OCI-LY1 (cell line): ENCODE measurements at regions not wholly inside any gene's neighbourhood (a gene's known extent, or its start where the extent isn't known, plus 50 kb on each side); places are given as distances from the start of the nearest gene placed in this dataset.

Experiments used
- H2AFZ ChIP-seq: fragments of 200-600 bp; sonication (generic), shearing (Covaris generic); 2 replicates; pipeline ENCODE4 v1.6.0; 2014; ENCODE audit warnings: antibody characterized with exemption, mild to moderate bottlenecking, low read length
- H3F3A ChIP-seq: fragments of 200-600 bp; sonication (generic), shearing (Covaris generic); 2 replicates; pipeline ENCODE4 v1.6.0; 2014; ENCODE audit warnings: mild to moderate bottlenecking, antibody characterized with exemption, low read length, moderate library complexity; ENCODE audit not compliant: insufficient read depth
- H3K27ac ChIP-seq: fragments of 200-600 bp; sonication (generic); 2 replicates; pipeline ENCODE4 v1.5.1; 2014; ENCODE audit warnings: low read length, mixed run types, mild to moderate bottlenecking, low read depth; ENCODE audit not compliant: poor library complexity, severe bottlenecking
- H3K27me3 ChIP-seq: fragments of 200-600 bp; sonication (generic); 2 replicates; pipeline ENCODE4 v1.6.0; 2014; ENCODE audit warnings: antibody characterized with exemption, mild to moderate bottlenecking, low read length, moderate library complexity; ENCODE audit not compliant: insufficient read depth
- H3K36me3 ChIP-seq: fragments of 200-600 bp; sonication (generic); 2 replicates; pipeline ENCODE4 v1.6.1; 2014; ENCODE audit warnings: mild to moderate bottlenecking, antibody characterized with exemption, low read length, moderate library complexity, mixed read lengths; ENCODE audit not compliant: insufficient read depth
- H3K4me1 ChIP-seq: fragments of 200-600 bp; sonication (generic); 2 replicates; pipeline ENCODE4 v1.5.1; 2014; ENCODE audit warnings: mild to moderate bottlenecking, low read length, moderate library complexity; ENCODE audit not compliant: insufficient read depth, severe bottlenecking
- H3K4me2 ChIP-seq: fragments of 200-600 bp; sonication (generic), shearing (Covaris generic); 2 replicates; pipeline ENCODE4 v1.6.1; 2014; ENCODE audit warnings: low read length
- H3K4me3 ChIP-seq: fragments of 200-600 bp; sonication (generic); 2 replicates; pipeline ENCODE4 v1.5.1; 2014; ENCODE audit warnings: low read length, low read depth, mild to moderate bottlenecking, mixed read lengths; ENCODE audit not compliant: poor library complexity, severe bottlenecking
- H3K79me2 ChIP-seq: fragments of 200-600 bp; shearing (Covaris generic); 2 replicates; pipeline ENCODE4 v1.6.1; 2016; ENCODE audit warnings: mixed run types, low read length, mixed read lengths; ENCODE audit not compliant: insufficient read depth
- H3K9ac ChIP-seq: fragments of 200-600 bp; sonication (generic), shearing (Covaris generic); 2 replicates; pipeline ENCODE4 v1.6.1; 2014; ENCODE audit warnings: mild to moderate bottlenecking, low read length, mixed read lengths
- H3K9me2 ChIP-seq: fragments of 200-600 bp; sonication (generic), shearing (Covaris generic); 2 replicates; pipeline ENCODE4 v1.6.1; 2014; ENCODE audit warnings: low read depth, mild to moderate bottlenecking, low read length, mixed read lengths
- H3K9me3 ChIP-seq: fragments of 200-600 bp; shearing (Covaris generic); 2 replicates; pipeline ENCODE4 v1.6.1; 2014; ENCODE audit warnings: low read length, mixed read lengths
- H4K20me1 ChIP-seq: fragments of 200-600 bp; sonication (generic), shearing (Covaris generic); 2 replicates; pipeline ENCODE4 v1.6.0; 2016; ENCODE audit warnings: mild to moderate bottlenecking, low read length; ENCODE audit not compliant: insufficient read depth
- CTCF ChIP-seq: fragments of 200-600 bp; sonication (generic), shearing (Covaris generic); IDR thresholded peaks from 2 replicates; pipeline ENCODE4 v1.5.1; 2017; ENCODE audit warnings: mild to moderate bottlenecking, antibody characterized with exemption, low read length, moderate library complexity, mixed read lengths
- EZH2 ChIP-seq: fragments of 200-600 bp; sonication (generic), shearing (Covaris generic); IDR thresholded peaks from 2 replicates; pipeline ENCODE4 v1.8.0; 2017; ENCODE audit warnings: borderline replicate concordance, mixed run types, mild to moderate bottlenecking, antibody characterized with exemption, low read length, moderate library complexity, mixed read lengths

GRCh38 chr5:116922532-116922931 is 347.9 kb upstream of the SEMA6A start:
- TF ChIP-seq EZH2: no peak
- TF ChIP-seq CTCF: no peak

DNA sequence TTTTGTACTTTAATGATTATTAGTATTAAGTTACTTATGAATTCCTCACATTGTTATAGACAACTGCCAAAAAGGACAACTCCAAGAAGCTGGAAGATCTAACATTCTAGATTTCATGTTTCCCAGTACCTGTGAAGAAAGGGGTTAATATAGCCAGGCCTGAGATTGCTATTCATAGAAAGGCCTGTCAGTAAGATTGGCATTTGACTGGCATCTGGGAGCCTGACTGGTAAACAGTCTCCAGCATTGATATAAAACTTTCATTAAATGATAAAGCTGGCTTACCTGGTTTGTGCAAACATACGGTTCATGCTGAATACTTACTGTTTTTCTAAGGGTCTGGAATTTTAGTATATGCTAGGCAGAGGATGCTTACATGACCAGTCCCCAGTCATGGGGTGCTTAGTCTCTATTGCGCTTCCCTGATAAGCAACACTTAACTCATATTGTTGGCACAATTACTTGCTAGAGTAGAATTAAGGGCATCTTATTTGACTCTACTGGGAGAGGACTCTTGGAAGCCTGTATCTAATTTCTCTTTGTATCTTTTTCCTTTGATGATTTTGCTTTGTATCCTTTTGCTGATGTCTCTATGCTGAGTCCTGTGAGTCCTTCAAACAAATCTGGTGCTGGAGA is 340.4 kb upstream of the SEMA6A start:
- Histone ChIP-seq H3K4me3 (no peak overlapping the region), H3F3A (no peaks in the 10 kb centered on the region), H3K9me2 (no peaks in the 10 kb centered on the region), H3K9me3 (no peaks in the 10 kb centered on the region), H3K27ac (no peak overlapping the region), H3K9ac (no peak overlapping the region), H3K27me3 (no peaks in the 10 kb centered on the region), H3K36me3 (no peaks in the 10 kb centered on the region), H2AFZ (no peak overlapping the region), H3K79me2 (no peaks in the 10 kb centered on the region), H4K20me1 (no peaks in the 10 kb centered on the region), H3K4me2 (no peak overlapping the region), H3K4me1 (no peaks in the 10 kb centered on the region)
- no peak for TF ChIP-seq EZH2
- no peak for TF ChIP-seq CTCF

More at GRCh38 chr5:116922532-116922931, 347.9 kb upstream of the SEMA6A start:
- H2AFZ ChIP-seq: no peak overlapping the region
- H3F3A ChIP-seq: no peaks in the 10 kb centered on the region
- H3K9me2 ChIP-seq: no peaks in the 10 kb centered on the region
- H3K4me2 ChIP-seq: no peak overlapping the region
- no peaks in the 10 kb centered on the region for H3K9me3 ChIP-seq
- no peak overlapping the region for H3K27ac ChIP-seq
- H4K20me1 ChIP-seq: no peaks in the 10 kb centered on the region
- no peak overlapping the region for H3K9ac ChIP-seq
- H3K27me3 ChIP-seq: no peaks in the 10 kb centered on the region
- no peaks in the 10 kb centered on the region for H3K36me3 ChIP-seq
- H3K79me2 ChIP-seq: no peaks in the 10 kb centered on the region
- no peaks in the 10 kb centered on the region for H3K4me1 ChIP-seq
- no peak overlapping the region for H3K4me3 ChIP-seq

- H3K9ac ChIP-seq: no peak overlapping the region
- no peaks in the 10 kb centered on the region for H3K9me3 ChIP-seq
- no peaks in the 10 kb centered on the region for H3K9me2 ChIP-seq
- no peaks in the 10 kb centered on the region for H3K36me3 ChIP-seq
- no peaks in the 10 kb centered on the region for H3F3A ChIP-seq
- H3K4me3 ChIP-seq: no peak overlapping the region
- no peak for TF ChIP-seq CTCF
- TF ChIP-seq EZH2: no peak
- H4K20me1 ChIP-seq: no peaks in the 10 kb centered on the region
- no peak overlapping the region for H3K27ac ChIP-seq
- no peaks in the 10 kb centered on the region for H3K79me2 ChIP-seq
- H3K27me3 ChIP-seq: no peaks in the 10 kb centered on the region
- no peak overlapping the region for H2AFZ ChIP-seq
- no peak overlapping the region for H3K4me2 ChIP-seq
- H3K4me1 ChIP-seq: no peaks in the 10 kb centered on the region
Measured at GRCh38 chr5:116912221-116912620, 337.6 kb upstream of the SEMA6A start.
